ENCODE measurements at regions not wholly inside any gene's neighbourhood (a gene's known extent, or its start where the extent isn't known, plus 50 kb on each side); places are given as distances from the start of the nearest gene placed in this dataset.

DNA sequence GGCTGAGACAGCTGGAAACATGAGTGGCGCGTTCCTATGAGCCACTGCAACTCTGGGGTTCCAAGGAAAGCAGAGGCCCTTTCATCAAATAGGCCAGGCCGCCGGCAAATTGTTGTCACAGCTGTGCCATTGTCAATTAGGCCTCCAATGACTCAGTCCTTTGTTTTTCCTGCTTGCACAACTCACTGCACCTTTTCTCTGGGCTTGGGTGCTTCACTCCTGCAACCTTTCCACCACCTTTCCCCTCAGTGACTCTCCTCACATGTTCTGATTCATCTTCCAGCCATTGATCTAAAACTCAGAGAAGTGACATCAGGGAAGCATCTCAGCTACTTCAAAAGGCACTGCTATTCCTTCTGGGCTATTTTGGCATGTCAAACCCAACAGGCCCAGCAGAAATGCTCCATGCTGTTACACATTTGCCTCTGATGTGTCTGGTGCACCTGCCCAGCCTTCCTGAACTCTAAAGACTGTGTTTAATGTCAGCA lies 653.7 kb downstream of the NR2F1-AS1 start:
- Mint-ChIP-seq H3K27me3 (ENCODE audit: unreplicated experiment) (no peaks in the 10 kb centered on the region), H3K4me3 (ENCODE audit: unreplicated experiment) (no peak overlapping the region), H3K36me3 (ENCODE audit: unreplicated experiment) (no peaks in the 10 kb centered on the region), H3K27ac (ENCODE audit: unreplicated experiment) (no peak overlapping the region), H3K4me1 (ENCODE audit: low read depth, unreplicated experiment) (peaks cover 3% of the 10 kb centered on the region), H3K9me3 (ENCODE audit: unreplicated experiment) (peaks cover 1% of the 10 kb centered on the region)
- DNase-seq, result no peak
- TF ChIP-seq, protein P1, sequence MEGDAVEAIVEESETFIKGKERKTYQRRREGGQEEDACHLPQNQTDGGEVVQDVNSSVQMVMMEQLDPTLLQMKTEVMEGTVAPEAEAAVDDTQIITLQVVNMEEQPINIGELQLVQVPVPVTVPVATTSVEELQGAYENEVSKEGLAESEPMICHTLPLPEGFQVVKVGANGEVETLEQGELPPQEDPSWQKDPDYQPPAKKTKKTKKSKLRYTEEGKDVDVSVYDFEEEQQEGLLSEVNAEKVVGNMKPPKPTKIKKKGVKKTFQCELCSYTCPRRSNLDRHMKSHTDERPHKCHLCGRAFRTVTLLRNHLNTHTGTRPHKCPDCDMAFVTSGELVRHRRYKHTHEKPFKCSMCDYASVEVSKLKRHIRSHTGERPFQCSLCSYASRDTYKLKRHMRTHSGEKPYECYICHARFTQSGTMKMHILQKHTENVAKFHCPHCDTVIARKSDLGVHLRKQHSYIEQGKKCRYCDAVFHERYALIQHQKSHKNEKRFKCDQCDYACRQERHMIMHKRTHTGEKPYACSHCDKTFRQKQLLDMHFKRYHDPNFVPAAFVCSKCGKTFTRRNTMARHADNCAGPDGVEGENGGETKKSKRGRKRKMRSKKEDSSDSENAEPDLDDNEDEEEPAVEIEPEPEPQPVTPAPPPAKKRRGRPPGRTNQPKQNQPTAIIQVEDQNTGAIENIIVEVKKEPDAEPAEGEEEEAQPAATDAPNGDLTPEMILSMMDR (IDR thresholded peaks at IDR 0.05; ENCODE audit: partially characterized antibody, unreplicated experiment), result no peak

DNA sequence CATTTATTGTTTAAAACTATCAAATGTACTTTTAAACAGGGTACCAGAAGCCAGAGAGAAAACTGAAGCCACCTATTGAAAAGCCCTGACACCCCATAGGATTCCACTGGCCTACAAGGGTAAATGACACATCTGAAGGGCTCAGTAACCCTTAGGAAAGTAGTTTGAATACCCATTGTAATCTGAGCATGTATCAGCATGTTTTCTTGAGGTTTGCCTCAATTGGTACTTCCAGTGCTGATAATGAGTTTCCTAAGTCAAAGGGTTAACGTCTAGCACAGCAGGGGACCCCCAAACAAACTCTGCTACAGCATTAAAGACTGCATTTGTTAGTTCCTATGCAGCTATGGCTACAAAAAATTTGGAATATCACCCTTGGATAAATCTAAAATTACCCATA lies 657.1 kb downstream of the NR2F1-AS1 start:
- DNase-seq, result no peak
- no peaks in the 10 kb centered on the region for H3K27me3 Mint-ChIP-seq (ENCODE audit: unreplicated experiment)
- TF ChIP-seq, protein P1 (IDR thresholded peaks at IDR 0.05; ENCODE audit: partially characterized antibody, unreplicated experiment), result no peak
- no peaks in the 10 kb centered on the region for H3K36me3 Mint-ChIP-seq (ENCODE audit: unreplicated experiment)
- H3K4me1 Mint-ChIP-seq (ENCODE audit: low read depth, unreplicated experiment), result peaks cover 5% of the 10 kb centered on the region
- H3K4me3 Mint-ChIP-seq (ENCODE audit: unreplicated experiment), result no peak overlapping the region
- peaks cover 1% of the 10 kb centered on the region for H3K9me3 Mint-ChIP-seq (ENCODE audit: unreplicated experiment)
- no peak overlapping the region for H3K27ac Mint-ChIP-seq (ENCODE audit: unreplicated experiment)

DNA sequence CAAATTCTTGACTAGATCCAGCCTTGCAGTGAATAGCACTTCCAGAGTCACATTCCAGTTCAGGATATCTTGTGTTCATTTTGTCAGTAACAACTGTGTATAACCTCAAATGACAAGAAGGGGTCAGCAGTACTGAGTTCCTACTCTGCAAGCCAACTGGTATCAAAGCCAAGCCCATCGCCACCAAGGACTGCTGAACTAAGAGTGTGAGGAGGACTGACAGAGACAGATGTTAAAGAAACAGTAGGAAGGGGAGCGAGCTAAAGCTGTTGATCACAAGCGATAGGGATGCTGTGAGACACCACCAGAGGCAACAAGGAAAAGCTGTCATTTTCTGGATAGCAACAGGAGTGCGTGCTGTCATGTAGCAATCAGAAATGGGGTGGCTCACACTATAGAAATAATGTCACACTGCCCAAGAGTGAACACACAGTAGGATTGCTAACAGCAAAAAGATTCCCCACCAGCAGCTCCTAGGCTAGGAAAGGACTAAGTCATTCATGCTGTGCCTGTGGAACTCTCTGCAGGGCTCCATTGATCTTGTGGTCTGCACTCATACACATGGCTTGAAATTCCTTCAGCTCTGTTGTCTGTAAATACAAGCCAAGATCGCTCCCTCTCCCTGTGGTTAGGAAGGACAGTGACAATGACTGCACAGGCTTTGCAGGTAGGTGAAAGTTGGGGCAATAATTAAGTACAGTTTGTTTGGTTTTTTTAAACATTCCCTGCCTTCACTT lies 658.6 kb downstream of the NR2F1-AS1 start:
- TF ChIP-seq, protein P1 (IDR thresholded peaks at IDR 0.05; ENCODE audit: partially characterized antibody, unreplicated experiment), result no peak
- H3K36me3 Mint-ChIP-seq (ENCODE audit: unreplicated experiment), result no peaks in the 10 kb centered on the region
- H3K9me3 Mint-ChIP-seq (ENCODE audit: unreplicated experiment), result peaks cover 1% of the 10 kb centered on the region
- no peak overlapping the region for H3K4me3 Mint-ChIP-seq (ENCODE audit: unreplicated experiment)
- no peak overlapping the region for H3K27ac Mint-ChIP-seq (ENCODE audit: unreplicated experiment)
- no peaks in the 10 kb centered on the region for H3K27me3 Mint-ChIP-seq (ENCODE audit: unreplicated experiment)
- peaks cover 5% of the 10 kb centered on the region for H3K4me1 Mint-ChIP-seq (ENCODE audit: low read depth, unreplicated experiment)
- no peak for DNase-seq

DNA sequence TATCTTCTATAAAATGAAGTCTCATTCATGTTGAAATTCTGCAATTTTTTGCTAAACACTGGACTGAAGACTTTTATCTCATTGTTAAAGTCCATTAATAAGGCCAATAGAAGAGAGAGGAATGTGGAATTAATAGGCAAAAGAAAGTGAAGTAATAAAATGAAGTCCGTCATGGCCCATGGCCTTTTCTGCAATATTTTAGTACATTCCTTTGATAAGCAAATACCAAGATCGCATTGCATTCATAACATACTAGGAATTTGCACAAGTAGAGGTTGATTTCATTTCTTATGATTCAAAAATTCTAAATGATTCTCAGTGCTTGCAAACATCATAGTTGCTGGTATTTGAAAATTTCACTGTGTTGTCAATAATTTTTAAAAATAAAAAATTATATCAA lies 664.0 kb downstream of the NR2F1-AS1 start:
- Mint-ChIP-seq H3K27ac (ENCODE audit: unreplicated experiment) (no peak overlapping the region), H3K4me1 (ENCODE audit: low read depth, unreplicated experiment) (peaks cover 3% of the 10 kb centered on the region), H3K27me3 (ENCODE audit: unreplicated experiment) (peaks cover 1% of the 10 kb centered on the region), H3K36me3 (ENCODE audit: unreplicated experiment) (no peaks in the 10 kb centered on the region), H3K4me3 (ENCODE audit: unreplicated experiment) (no peak overlapping the region), H3K9me3 (ENCODE audit: unreplicated experiment) (no peaks in the 10 kb centered on the region)
- TF ChIP-seq, protein P1 (IDR thresholded peaks at IDR 0.05; ENCODE audit: partially characterized antibody, unreplicated experiment), result no peak
- no peak for DNase-seq

DNA sequence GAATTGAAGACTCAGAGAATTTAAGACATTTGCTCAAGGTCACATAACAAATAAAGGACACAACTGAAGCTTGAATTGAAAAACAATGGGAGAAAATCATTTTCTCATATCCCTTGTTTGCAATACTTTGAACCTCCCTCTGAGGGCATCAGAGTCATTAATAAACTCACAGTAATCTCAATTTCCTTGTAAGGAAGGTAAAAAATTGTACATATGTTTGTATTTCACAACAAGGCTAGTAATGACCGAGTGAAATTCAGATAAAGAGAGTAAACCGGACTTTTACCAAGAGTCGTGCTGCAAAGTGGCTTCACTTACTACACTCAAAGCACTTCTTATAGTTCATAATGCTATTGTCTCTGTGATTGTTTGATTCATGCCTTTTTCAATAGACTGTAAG lies 665.0 kb downstream of the NR2F1-AS1 start:
- no peak overlapping the region for H3K27ac Mint-ChIP-seq (ENCODE audit: unreplicated experiment)
- peaks cover 1% of the 10 kb centered on the region for H3K27me3 Mint-ChIP-seq (ENCODE audit: unreplicated experiment)
- no peak for DNase-seq
- peaks cover 3% of the 10 kb centered on the region for H3K4me1 Mint-ChIP-seq (ENCODE audit: low read depth, unreplicated experiment)
- TF ChIP-seq, protein P1 (IDR thresholded peaks at IDR 0.05; ENCODE audit: partially characterized antibody, unreplicated experiment), result no peak
- no peaks in the 10 kb centered on the region for H3K9me3 Mint-ChIP-seq (ENCODE audit: unreplicated experiment)
- no peaks in the 10 kb centered on the region for H3K36me3 Mint-ChIP-seq (ENCODE audit: unreplicated experiment)
- no peak overlapping the region for H3K4me3 Mint-ChIP-seq (ENCODE audit: unreplicated experiment)

All from glutamatergic neuron (in vitro differentiated cells).